HL-60 (cell line): ENCODE measurements at regions not wholly inside any gene's neighbourhood (a gene's known extent, or its start where the extent isn't known, plus 50 kb on each side); places are given as distances from the start of the nearest gene placed in this dataset.

Experiments
- GABPA ChIP-seq: IDR thresholded peaks from 2 replicates; pipeline ENCODE4 v1.6.1; 2012; ENCODE audit warnings: low read depth
- POLR2AphosphoS5 ChIP-seq: IDR thresholded peaks from 2 replicates; pipeline ENCODE4 v1.6.1; 2012; ENCODE audit warnings: low read depth
- TF ChIP-seq, protein P1 (sequence below): IDR thresholded peaks from one replicate; pipeline ENCODE4 v1.5.1; 2011; ENCODE audit warnings: low read length, control low read depth, inconsistent platforms; ENCODE audit not compliant: insufficient read depth

DNA sequence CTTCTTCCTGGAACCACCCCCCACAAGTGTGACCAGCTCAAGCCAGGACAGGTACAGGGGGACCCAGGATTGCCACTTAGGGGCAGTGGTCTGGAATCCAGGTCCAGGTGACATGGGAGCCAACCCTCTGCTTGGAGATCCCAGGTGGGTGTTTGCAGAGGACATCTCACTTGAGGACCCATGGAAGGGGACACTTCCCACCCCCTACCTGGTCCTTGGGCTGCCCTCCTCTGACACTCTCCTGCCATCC, 145.5 kb downstream of the SEC14L1 start:
- TF ChIP-seq GABPA (no peak), POLR2AphosphoS5 (no peak)
- TF ChIP-seq, protein P1, sequence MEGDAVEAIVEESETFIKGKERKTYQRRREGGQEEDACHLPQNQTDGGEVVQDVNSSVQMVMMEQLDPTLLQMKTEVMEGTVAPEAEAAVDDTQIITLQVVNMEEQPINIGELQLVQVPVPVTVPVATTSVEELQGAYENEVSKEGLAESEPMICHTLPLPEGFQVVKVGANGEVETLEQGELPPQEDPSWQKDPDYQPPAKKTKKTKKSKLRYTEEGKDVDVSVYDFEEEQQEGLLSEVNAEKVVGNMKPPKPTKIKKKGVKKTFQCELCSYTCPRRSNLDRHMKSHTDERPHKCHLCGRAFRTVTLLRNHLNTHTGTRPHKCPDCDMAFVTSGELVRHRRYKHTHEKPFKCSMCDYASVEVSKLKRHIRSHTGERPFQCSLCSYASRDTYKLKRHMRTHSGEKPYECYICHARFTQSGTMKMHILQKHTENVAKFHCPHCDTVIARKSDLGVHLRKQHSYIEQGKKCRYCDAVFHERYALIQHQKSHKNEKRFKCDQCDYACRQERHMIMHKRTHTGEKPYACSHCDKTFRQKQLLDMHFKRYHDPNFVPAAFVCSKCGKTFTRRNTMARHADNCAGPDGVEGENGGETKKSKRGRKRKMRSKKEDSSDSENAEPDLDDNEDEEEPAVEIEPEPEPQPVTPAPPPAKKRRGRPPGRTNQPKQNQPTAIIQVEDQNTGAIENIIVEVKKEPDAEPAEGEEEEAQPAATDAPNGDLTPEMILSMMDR = no peak
